Fibroblast of peridontal ligament (primary cell): ENCODE measurements at regions not wholly inside any gene's neighbourhood (a gene's known extent, or its start where the extent isn't known, plus 50 kb on each side); places are given as distances from the start of the nearest gene placed in this dataset.

ENCODE experiments used
- DNase-seq: peaks from one replicate; pipeline ENCODE4 v3.0.0-alpha.2; 2010; ENCODE audit errors: extremely low read depth

DNA sequence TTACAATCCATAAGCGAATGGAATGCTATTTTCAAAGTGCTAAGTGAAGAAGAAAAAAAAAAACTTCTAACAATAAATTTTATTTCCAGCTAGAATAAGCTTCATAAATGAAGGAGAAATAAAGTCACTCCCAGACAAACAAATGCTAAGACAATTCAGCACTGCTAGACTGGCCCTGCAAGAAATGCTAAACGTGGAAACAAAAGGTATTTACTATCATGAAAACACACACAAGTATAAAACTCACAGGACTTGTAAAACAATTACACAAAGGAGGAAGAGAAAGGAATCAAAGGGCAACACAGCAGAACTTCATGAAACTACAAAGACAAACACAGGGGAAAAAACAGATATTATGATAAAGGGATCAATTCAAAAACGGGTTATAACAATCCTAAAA, 85.8 kb upstream of the NELL2 start:
- DNase-seq, result no peak

DNA sequence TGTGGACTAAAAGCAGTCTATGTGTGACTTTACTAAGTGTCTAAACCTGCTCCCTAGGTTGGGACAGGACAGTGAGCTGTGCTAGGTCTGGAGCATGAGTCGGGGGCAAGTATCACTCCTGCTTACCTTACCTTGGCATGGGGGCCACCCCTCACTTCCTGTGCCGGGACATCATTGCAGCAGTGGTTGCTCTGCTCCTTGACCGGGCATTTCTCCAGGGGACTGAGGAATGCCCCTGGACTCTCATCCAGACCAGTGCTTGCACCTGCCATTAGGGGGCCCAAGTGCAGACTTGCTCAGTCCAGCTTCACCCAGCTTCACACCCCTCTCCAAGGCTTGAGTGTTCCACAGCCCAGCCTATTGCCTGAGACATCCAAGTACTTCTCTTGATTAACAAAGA, 84.7 kb upstream of the NELL2 start:
- no peak for DNase-seq

DNA sequence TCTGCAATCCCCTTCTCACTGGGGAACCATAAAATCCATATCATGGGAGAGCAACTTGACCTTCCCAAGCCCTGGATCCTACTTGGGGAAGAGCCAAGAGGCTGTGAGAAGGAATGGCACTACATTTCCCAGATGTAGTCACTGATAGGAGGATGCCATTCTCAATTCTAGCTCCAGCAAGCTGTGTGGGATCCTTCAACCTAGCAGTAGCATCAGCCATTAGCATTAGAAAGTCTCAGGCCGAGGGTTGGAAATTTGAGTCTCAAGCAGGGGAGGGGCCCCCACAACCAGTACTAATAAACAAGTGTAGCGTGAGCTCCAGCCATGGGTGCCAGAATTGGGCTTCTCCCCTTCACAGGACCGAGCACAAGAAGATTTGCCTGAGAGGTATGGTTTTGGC, 84.3 kb upstream of the NELL2 start:
- DNase-seq, result no peak

DNA sequence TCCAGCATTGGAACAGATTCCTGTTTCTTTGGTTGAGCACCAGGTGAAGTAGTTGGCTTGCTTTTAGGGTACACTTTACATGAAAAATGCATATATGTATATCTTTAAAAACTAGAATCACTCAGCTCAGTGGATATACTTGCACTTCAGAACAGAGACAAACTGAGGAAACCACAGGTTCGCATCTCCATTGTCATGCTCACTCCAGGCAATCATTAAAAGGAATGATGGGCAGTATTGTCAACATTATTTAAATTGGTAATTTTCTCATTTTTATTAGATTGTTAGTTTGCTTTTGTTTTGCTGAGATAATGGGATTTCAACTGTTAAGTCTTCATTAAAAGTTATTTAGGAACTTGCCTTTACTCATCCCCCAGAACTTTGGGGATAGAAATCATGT, 71.0 kb upstream of the NELL2 start:
- DNase-seq, result no peak

DNA sequence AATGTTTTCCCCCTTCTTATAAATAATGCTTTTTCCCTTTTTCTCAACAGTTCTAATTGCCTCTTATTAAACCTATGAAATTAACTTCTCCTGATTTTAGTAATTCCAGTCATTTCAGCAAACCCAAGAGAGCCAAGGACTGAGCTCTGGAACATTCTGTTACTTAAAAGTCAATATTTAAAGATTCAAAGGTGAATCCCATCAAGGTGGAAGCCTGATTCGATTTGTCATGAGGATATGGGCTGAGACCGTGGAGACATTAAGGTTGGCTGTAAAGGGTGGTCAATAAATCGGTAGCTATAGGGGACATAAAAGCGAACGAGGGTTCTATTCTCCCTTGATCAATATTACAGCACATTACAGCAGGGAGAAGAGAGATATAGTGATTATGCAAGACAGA, 66.6 kb upstream of the NELL2 start:
- DNase-seq, result no peak

DNA sequence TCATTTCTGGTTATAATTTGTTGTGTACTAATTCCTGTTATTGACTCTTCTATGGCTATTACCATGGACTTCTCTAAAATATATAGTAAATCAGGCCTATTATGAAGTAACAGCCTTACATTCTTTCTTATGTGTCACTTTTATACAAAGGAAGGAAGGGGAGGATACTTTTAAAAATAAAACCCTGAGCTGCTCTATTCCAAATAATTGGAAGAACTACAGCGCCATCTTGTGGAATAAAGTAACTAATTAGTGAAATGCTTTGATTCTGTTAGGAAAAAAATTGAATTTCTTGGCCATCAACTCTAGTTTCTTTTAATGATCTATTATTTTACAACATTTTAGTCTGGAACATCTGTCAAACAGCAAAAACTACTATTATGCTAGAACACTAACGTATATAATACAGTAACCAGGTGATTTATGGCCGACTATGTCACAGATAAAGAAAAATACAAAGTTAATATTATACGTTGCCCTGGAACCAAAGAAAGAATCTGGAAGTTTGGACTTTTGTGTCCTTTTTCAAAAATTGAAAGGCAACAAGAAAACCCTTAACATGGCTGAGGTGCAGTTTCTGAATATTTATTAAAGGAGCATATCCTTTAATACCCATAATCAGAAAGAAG, 55.0 kb upstream of the NELL2 start:
- DNase-seq, result peak; percentile 81

DNA sequence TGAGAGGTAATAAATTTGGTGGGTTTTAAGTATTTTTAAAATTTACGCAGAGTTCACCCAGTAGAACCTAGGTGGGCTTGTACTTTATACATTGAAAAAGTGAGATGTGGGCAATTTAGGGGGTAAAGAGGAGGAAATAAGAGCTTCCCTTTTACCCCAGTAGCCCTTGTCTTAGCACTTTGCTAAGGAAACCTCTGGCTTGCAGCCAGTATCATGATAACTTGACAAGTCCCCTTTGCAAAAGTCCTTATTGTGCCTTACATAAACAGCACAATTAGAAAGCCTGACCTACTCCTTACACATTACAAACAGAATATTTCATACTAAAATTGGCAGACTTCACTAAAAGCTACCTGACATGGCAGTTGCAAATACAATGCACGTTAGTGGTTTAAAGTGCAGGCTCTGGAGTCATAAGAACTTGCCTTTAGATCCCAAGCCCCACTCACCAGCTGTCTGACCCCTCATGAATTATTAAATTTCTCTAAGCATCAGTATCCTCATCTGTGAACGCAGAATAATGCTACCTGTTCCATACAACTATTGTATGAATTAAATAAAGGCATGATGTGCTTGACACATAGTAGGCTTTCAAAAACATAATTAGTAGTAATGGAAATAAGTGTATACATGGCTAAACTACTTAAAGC, 53.2 kb upstream of the NELL2 start:
- no peak for DNase-seq
